Hepatocyte (in vitro differentiated cells): ENCODE measurements at regions not wholly inside any gene's neighbourhood (a gene's known extent, or its start where the extent isn't known, plus 50 kb on each side); places are given as distances from the start of the nearest gene placed in this dataset.

ENCODE experiments used
- DNase-seq: peaks from one replicate; pipeline ENCODE4 v3.0.0-alpha.2; 2016; ENCODE audit warnings: low spot score
- H2AFZ ChIP-seq: fragments of 200-600 bp; sonication (generic); 2 replicates; pipeline ENCODE4 v1.6.0; 2016; ENCODE audit warnings: antibody characterized with exemption, mild to moderate bottlenecking
- H3K27ac ChIP-seq: fragments of 200-600 bp; sonication (generic); 2 replicates; pipeline ENCODE4 v1.5.1; 2016; ENCODE audit warnings: mild to moderate bottlenecking
- H3K27me3 ChIP-seq: fragments of 200-600 bp; sonication (generic); 2 replicates; pipeline ENCODE4 v1.6.1; 2016
- H3K36me3 ChIP-seq: fragments of 200-600 bp; sonication (generic); replicated peaks from 2 replicates; pipeline ENCODE4 v1.5.1; 2016; ENCODE audit warnings: low read depth; ENCODE audit not compliant: insufficient read depth
- H3K4me1 ChIP-seq: fragments of 200-600 bp; sonication (generic); 2 replicates; pipeline ENCODE4 v1.5.1; 2016; ENCODE audit warnings: mild to moderate bottlenecking, moderate library complexity; ENCODE audit not compliant: insufficient read depth
- H3K4me2 ChIP-seq: fragments of 200-600 bp; sonication (generic); 2 replicates; pipeline ENCODE4 v1.6.0; 2016
- H3K4me3 ChIP-seq: fragments of 200-600 bp; sonication (generic); 2 replicates; pipeline ENCODE4 v1.5.1; 2016; ENCODE audit warnings: mild to moderate bottlenecking
- H3K79me2 ChIP-seq: fragments of 200-600 bp; sonication (generic); 2 replicates; pipeline ENCODE4 v1.6.0; 2017; ENCODE audit warnings: mild to moderate bottlenecking
- H3K9me2 ChIP-seq: fragments of 200-600 bp; sonication (generic); replicated peaks from 2 replicates; pipeline ENCODE4 v1.6.0; 2017; ENCODE audit warnings: mild to moderate bottlenecking; ENCODE audit not compliant: insufficient read depth
- H3K9me3 ChIP-seq: fragments of 200-600 bp; sonication (generic); 2 replicates; pipeline ENCODE4 v1.5.1; 2016; ENCODE audit warnings: low read depth, mild to moderate bottlenecking
- H4K20me1 ChIP-seq: fragments of 200-600 bp; sonication (generic); 2 replicates; pipeline ENCODE4 v1.6.0; 2016; ENCODE audit warnings: mild to moderate bottlenecking; ENCODE audit not compliant: insufficient read depth, poor library complexity, severe bottlenecking
- EZH2 ChIP-seq: fragments of 200-600 bp; sonication (generic); IDR thresholded peaks from 2 replicates; pipeline ENCODE4 v1.6.1; 2016; ENCODE audit warnings: antibody characterized with exemption, mild to moderate bottlenecking, borderline replicate concordance
- EZH2phosphoT487 ChIP-seq: fragments of 200-600 bp; sonication (generic); IDR thresholded peaks from one replicate; pipeline ENCODE4 v1.6.1; 2018; ENCODE audit warnings: antibody characterized with exemption, mild to moderate bottlenecking, low read depth, moderate library complexity; ENCODE audit not compliant: unreplicated experiment, severe bottlenecking
- WGBS: methylation state at CpG from one replicate; pipeline ENCODE4 v1.1.6; 2016; ENCODE audit warnings: low lambda C conversion rate; ENCODE audit errors: missing lambda C conversion rate; 5-methylcytosine and 5-hydroxymethylcytosine counted together
- TF ChIP-seq, protein P1 (sequence below): fragments of 200-600 bp; sonication (generic); IDR thresholded peaks from 2 replicates; pipeline ENCODE4 v1.5.1; 2016; ENCODE audit warnings: antibody characterized with exemption, mild to moderate bottlenecking; ENCODE audit not compliant: poor library complexity

DNA sequence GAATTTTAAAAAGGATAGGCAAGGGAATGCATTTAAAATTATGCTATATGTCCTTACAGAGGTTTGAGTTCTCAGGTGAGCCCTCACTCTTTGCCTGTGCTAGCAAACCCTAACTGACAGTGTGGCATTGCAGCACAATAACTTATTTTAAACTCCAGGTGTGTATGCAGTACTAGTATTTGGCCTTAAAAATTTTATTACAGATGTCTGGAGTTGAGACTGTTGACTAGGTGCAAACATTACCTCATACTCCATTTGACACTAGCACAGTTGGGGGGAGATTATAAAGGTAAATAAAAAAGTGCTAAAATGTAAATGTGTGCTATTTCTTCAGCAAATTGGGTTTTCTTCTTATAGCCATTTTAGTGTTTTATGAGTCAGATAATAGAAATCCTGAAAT lies 407.7 kb downstream of the SH3GL2 start:
- Histone ChIP-seq H3K79me2 (no peaks in the 10 kb centered on the region), H3K27me3 (no peaks in the 10 kb centered on the region), H3K27ac (no peak overlapping the region), H3K4me1 (no peaks in the 10 kb centered on the region), H3K9me3 (no peaks in the 10 kb centered on the region), H3K36me3 (no peaks in the 10 kb centered on the region), H4K20me1 (no peaks in the 10 kb centered on the region), H3K9me2 (no peaks in the 10 kb centered on the region), H3K4me3 (no peak overlapping the region), H2AFZ (no peak overlapping the region), H3K4me2 (no peak overlapping the region)
- TF ChIP-seq, protein P1, sequence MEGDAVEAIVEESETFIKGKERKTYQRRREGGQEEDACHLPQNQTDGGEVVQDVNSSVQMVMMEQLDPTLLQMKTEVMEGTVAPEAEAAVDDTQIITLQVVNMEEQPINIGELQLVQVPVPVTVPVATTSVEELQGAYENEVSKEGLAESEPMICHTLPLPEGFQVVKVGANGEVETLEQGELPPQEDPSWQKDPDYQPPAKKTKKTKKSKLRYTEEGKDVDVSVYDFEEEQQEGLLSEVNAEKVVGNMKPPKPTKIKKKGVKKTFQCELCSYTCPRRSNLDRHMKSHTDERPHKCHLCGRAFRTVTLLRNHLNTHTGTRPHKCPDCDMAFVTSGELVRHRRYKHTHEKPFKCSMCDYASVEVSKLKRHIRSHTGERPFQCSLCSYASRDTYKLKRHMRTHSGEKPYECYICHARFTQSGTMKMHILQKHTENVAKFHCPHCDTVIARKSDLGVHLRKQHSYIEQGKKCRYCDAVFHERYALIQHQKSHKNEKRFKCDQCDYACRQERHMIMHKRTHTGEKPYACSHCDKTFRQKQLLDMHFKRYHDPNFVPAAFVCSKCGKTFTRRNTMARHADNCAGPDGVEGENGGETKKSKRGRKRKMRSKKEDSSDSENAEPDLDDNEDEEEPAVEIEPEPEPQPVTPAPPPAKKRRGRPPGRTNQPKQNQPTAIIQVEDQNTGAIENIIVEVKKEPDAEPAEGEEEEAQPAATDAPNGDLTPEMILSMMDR, result no peak
- no peak for TF ChIP-seq EZH2phosphoT487
- TF ChIP-seq EZH2, result no peak
- DNase-seq, result no peak

DNA sequence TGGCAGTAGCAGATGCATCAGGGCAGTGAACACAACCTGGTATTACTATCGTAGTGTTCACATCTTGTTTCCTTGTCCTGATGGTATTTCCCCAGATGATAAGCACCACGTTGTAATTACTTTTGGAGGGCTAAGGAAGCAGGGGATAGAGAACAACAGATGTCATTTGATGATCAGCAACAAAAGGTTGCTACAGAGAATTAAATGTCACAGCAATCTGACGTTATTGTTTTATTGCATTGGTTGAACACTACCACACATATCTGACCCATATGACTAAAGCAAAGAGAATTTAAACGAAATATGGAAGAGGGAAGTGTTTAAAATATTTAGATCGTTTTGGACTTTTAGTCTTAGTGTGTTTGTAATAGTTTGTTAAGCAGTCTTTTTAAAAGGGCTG lies 408.3 kb downstream of the SH3GL2 start:
- TF ChIP-seq, protein P1, result no peak
- TF ChIP-seq EZH2phosphoT487, result no peak
- no peak for TF ChIP-seq EZH2
- H2AFZ ChIP-seq, result no peak overlapping the region
- H3K27ac ChIP-seq, result no peak overlapping the region
- H3K9me2 ChIP-seq, result no peaks in the 10 kb centered on the region
- no peaks in the 10 kb centered on the region for H4K20me1 ChIP-seq
- H3K4me3 ChIP-seq, result no peak overlapping the region
- H3K4me1 ChIP-seq, result no peaks in the 10 kb centered on the region
- H3K36me3 ChIP-seq, result no peaks in the 10 kb centered on the region
- WGBS, result 45% methylated on average over 5 of the region's 5 CpGs
- H3K27me3 ChIP-seq, result no peaks in the 10 kb centered on the region
- DNase-seq, result no peak
- no peaks in the 10 kb centered on the region for H3K79me2 ChIP-seq
- no peak overlapping the region for H3K4me2 ChIP-seq
- no peaks in the 10 kb centered on the region for H3K9me3 ChIP-seq

DNA sequence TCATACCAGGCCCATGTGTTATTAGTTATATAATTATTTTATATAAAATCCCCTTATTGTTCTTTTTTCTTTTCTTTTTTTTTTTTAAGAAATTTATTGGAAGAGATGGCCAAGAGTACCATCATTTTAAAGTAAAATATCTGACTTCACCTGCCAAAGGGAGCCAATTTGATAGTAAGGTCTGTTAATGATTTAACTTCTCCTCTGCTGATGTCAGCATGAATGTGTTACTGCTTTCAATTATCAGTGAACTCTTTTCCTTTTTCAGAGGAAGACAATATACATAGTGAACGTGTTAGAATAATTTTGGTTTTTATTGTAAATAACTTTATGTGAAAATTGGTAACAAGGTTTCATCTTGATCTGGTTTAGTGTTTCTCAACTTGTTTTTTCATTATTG lies 409.6 kb downstream of the SH3GL2 start:
- Histone ChIP-seq H2AFZ (no peak overlapping the region), H3K36me3 (no peaks in the 10 kb centered on the region), H4K20me1 (no peaks in the 10 kb centered on the region), H3K9me2 (no peaks in the 10 kb centered on the region), H3K4me3 (no peak overlapping the region), H3K9me3 (no peaks in the 10 kb centered on the region), H3K27me3 (no peaks in the 10 kb centered on the region), H3K4me2 (no peak overlapping the region), H3K27ac (no peak overlapping the region), H3K4me1 (no peaks in the 10 kb centered on the region), H3K79me2 (no peaks in the 10 kb centered on the region)
- DNase-seq, result no peak
- WGBS, result 41% methylated on average over 1 of the region's 1 CpG
- TF ChIP-seq EZH2 (no peak), EZH2phosphoT487 (no peak)
- TF ChIP-seq, protein P1, result no peak

DNA sequence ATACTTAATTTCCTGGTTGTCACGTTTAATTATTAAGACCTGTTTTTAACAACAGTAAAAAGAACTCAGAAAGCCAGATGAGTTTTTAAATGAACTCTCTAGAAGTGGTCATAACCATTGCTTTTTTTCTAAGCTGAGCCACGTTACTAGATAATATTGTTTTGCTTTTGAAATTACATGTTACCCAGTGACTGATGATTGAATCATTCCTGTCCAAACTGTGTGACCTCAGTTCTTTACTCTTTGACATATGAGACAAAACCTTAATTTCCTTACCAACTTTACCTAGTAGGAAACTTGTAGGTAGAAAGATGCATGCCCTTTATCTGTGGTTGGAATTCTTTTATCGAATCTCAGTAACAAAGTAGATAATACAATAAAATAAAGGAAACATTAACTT lies 411.7 kb downstream of the SH3GL2 start:
- Histone ChIP-seq H2AFZ (no peak overlapping the region), H3K9me2 (no peaks in the 10 kb centered on the region), H3K4me3 (no peak overlapping the region), H4K20me1 (no peaks in the 10 kb centered on the region), H3K79me2 (no peaks in the 10 kb centered on the region), H3K9me3 (no peaks in the 10 kb centered on the region), H3K27me3 (no peaks in the 10 kb centered on the region), H3K27ac (no peak overlapping the region), H3K36me3 (no peaks in the 10 kb centered on the region), H3K4me2 (no peak overlapping the region), H3K4me1 (no peaks in the 10 kb centered on the region)
- no peak for DNase-seq
- TF ChIP-seq EZH2, result no peak
- TF ChIP-seq, protein P1, result no peak
- TF ChIP-seq EZH2phosphoT487, result no peak
- WGBS, result 91% methylated on average over 3 of the region's 3 CpGs
